ENCODE measurements at regions not wholly inside any gene's neighbourhood (a gene's known extent, or its start where the extent isn't known, plus 50 kb on each side); places are given as distances from the start of the nearest gene placed in this dataset.

- Mint-ChIP-seq H3K27me3 (ENCODE audit: unreplicated experiment) (no peaks in the 10 kb centered on the region), H3K4me3 (ENCODE audit: unreplicated experiment) (no peak overlapping the region), H3K27ac (ENCODE audit: unreplicated experiment) (no peak overlapping the region), H3K36me3 (ENCODE audit: unreplicated experiment) (no peaks in the 10 kb centered on the region), H3K9me3 (ENCODE audit: unreplicated experiment) (peaks cover 7% of the 10 kb centered on the region), H3K4me1 (ENCODE audit: unreplicated experiment) (peaks cover 29% of the 10 kb centered on the region)
- no peak for TF ChIP-seq CTCF (IDR thresholded peaks at IDR 0.05)
- DNase-seq (ENCODE audit: extremely low spot score, unreplicated experiment) = no peak
These were observed 170.9 kb upstream of the IVNS1ABP start for GRCh38 chr1:185487936-185488335.

- no peak for TF ChIP-seq CTCF (IDR thresholded peaks at IDR 0.05)
- H3K27ac Mint-ChIP-seq (ENCODE audit: unreplicated experiment) = no peak overlapping the region
- no peak overlapping the region for H3K4me3 Mint-ChIP-seq (ENCODE audit: unreplicated experiment)
- peaks cover 29% of the 10 kb centered on the region for H3K4me1 Mint-ChIP-seq (ENCODE audit: unreplicated experiment)
- peaks cover 7% of the 10 kb centered on the region for H3K9me3 Mint-ChIP-seq (ENCODE audit: unreplicated experiment)
- DNase-seq (ENCODE audit: extremely low spot score, unreplicated experiment) = no peak
- no peaks in the 10 kb centered on the region for H3K27me3 Mint-ChIP-seq (ENCODE audit: unreplicated experiment)
- H3K36me3 Mint-ChIP-seq (ENCODE audit: unreplicated experiment) = no peaks in the 10 kb centered on the region
These were observed 170.0 kb upstream of the IVNS1ABP start for GRCh38 chr1:185487026-185487425.

DNA sequence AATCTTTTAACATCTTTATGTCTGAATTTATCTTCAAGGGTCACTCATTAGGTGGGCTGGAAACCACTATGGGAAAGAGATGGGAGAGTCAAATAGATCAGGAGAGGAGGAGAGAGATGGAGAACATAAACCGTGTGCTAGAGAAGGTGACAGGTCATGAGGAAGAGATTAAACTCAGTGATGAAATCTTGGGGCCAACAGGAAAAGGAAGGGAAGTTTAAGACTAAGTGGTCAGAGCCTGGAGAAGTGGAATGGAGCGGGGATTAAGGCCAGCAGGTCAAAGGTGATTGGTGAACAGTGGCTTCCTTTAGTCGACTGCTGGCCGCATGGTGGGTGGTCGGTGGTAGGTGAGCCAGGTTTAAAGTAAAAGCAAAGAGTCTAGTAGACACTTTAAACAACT is 169.3 kb upstream of the IVNS1ABP start:
- Mint-ChIP-seq H3K9me3 (ENCODE audit: unreplicated experiment) (peaks cover 8% of the 10 kb centered on the region), H3K27me3 (ENCODE audit: unreplicated experiment) (no peaks in the 10 kb centered on the region), H3K4me3 (ENCODE audit: unreplicated experiment) (no peak overlapping the region), H3K36me3 (ENCODE audit: unreplicated experiment) (no peaks in the 10 kb centered on the region), H3K27ac (ENCODE audit: unreplicated experiment) (no peak overlapping the region), H3K4me1 (ENCODE audit: unreplicated experiment) (peaks cover 29% of the 10 kb centered on the region)
- TF ChIP-seq CTCF (IDR thresholded peaks at IDR 0.05) = no peak
- no peak for DNase-seq (ENCODE audit: extremely low spot score, unreplicated experiment)

DNA sequence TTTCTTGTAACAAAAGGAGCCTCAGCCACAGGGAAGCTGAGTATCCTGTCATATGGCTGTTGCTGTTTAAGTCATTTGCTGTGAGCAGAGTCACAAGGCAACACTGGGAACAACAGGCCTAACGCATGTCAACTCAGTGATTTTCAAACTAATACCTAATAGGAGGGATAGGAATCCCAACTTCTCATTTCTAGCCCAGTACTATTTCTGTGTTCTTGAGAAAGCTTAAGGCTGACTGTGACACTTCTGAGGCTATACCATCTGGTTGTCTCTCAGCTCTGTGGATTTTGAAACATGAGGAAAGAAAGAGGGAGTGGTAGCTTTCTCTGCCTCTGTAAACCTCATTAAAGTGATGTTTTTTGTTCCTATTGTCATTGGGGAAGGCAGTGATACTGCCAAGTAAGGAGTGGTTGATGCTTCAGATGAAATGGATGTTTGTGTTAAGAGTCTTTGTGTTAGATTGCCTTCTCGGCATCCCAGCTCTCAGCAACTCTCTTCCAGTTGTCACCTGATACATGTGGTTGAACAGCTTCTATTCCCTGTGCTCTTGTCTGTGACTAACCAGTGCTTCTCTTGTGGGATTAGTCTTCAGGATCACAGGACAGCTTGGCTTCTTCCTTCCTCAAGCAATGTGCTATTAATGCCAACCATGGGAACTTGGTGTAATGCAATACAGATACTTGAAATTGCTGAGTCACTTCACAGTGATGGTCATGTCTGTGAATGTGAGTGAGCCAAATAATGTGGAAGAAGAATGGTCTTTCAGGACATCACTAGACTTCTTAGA is 166.8 kb upstream of the IVNS1ABP start:
- no peak for DNase-seq (ENCODE audit: extremely low spot score, unreplicated experiment)
- Mint-ChIP-seq H3K4me3 (ENCODE audit: unreplicated experiment) (no peak overlapping the region), H3K27me3 (ENCODE audit: unreplicated experiment) (no peaks in the 10 kb centered on the region), H3K9me3 (ENCODE audit: unreplicated experiment) (peaks cover 10% of the 10 kb centered on the region), H3K27ac (ENCODE audit: unreplicated experiment) (peak overlapping the region; percentile 97), H3K36me3 (ENCODE audit: unreplicated experiment) (no peaks in the 10 kb centered on the region), H3K4me1 (ENCODE audit: unreplicated experiment) (peaks cover 23% of the 10 kb centered on the region)
- TF ChIP-seq CTCF (IDR thresholded peaks at IDR 0.05) = no peak

DNA sequence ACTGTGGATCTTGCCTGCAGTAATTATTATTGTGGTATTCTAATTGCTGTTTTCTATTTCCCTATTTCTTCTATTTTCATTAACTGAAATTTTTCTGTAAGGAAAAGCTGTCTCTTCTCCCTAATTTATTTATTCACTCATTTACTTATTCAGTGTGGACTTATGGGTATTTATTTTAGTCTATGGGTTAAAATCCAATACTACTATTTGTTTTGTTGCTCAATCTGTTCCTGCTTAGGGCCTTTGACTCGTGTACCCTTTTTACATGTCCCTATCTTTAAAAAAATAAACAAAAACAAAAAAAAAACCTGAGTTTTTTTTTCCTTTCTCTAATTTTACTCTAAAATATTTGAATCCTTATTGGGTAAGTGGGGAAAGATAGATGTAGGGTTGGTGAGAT is 166.2 kb upstream of the IVNS1ABP start:
- DNase-seq (ENCODE audit: extremely low spot score, unreplicated experiment) = no peak
- H3K9me3 Mint-ChIP-seq (ENCODE audit: unreplicated experiment) = peaks cover 10% of the 10 kb centered on the region
- H3K36me3 Mint-ChIP-seq (ENCODE audit: unreplicated experiment) = no peaks in the 10 kb centered on the region
- no peaks in the 10 kb centered on the region for H3K27me3 Mint-ChIP-seq (ENCODE audit: unreplicated experiment)
- peaks cover 20% of the 10 kb centered on the region for H3K4me1 Mint-ChIP-seq (ENCODE audit: unreplicated experiment)
- H3K4me3 Mint-ChIP-seq (ENCODE audit: unreplicated experiment) = no peak overlapping the region
- H3K27ac Mint-ChIP-seq (ENCODE audit: unreplicated experiment) = peak overlapping the region; percentile 97
- no peak for TF ChIP-seq CTCF (IDR thresholded peaks at IDR 0.05)

Data from osteocyte (in vitro differentiated cells).